KG1 (cell line): ENCODE measurements at regions not wholly inside any gene's neighbourhood (a gene's known extent, or its start where the extent isn't known, plus 50 kb on each side); places are given as distances from the start of the nearest gene placed in this dataset.

Experiments used
- DNase-seq: peaks from one replicate; lab custom pipeline; 2025; lab: John Stamatoyannopoulos, UW

- no peak for DNase-seq
Observed at GRCh38 chr5:67686746-67687145, 490.1 kb upstream of the CD180 start.

GRCh38 chr5:67681703-67682102 lies 485.1 kb upstream of the CD180 start:
- DNase-seq: no peak

- DNase-seq: no peak
Observed at GRCh38 chr5:67680099-67680498, 483.5 kb upstream of the CD180 start.

- DNase-seq: no peak
Observed at GRCh38 chr5:67679184-67679841, 482.7 kb upstream of the CD180 start.

- DNase-seq: no peak
Observed at GRCh38 chr5:67678594-67678993, 482.0 kb upstream of the CD180 start.

- no peak for DNase-seq
Observed at GRCh38 chr5:67677422-67677970, 480.9 kb upstream of the CD180 start.

GRCh38 chr5:67676863-67677262 lies 480.3 kb upstream of the CD180 start:
- no peak for DNase-seq

GRCh38 chr5:67674159-67674655 lies 477.6 kb upstream of the CD180 start:
- no peak for DNase-seq

GRCh38 chr5:67673618-67674017 lies 477.0 kb upstream of the CD180 start:
- no peak for DNase-seq

- no peak for DNase-seq
Observed at GRCh38 chr5:67673180-67673579, 476.6 kb upstream of the CD180 start.

GRCh38 chr5:67672636-67673035 lies 476.0 kb upstream of the CD180 start:
- DNase-seq: no peak

- DNase-seq: no peak
Observed at GRCh38 chr5:67669916-67670315, 473.3 kb upstream of the CD180 start.

GRCh38 chr5:67660149-67660548 lies 463.6 kb upstream of the CD180 start:
- DNase-seq: no peak

GRCh38 chr5:67659288-67659687 lies 462.7 kb upstream of the CD180 start:
- no peak for DNase-seq

GRCh38 chr5:67657055-67657454 lies 460.5 kb upstream of the CD180 start:
- DNase-seq: no peak

- no peak for DNase-seq
Observed at GRCh38 chr5:67652201-67652600, 455.6 kb upstream of the CD180 start.

GRCh38 chr5:67651180-67651579 lies 454.6 kb upstream of the CD180 start:
- DNase-seq: no peak

- DNase-seq: no peak
Observed at GRCh38 chr5:67648201-67648671, 451.6 kb upstream of the CD180 start.

GRCh38 chr5:67647772-67648171 lies 451.2 kb upstream of the CD180 start:
- no peak for DNase-seq

GRCh38 chr5:67644221-67644920 lies 447.8 kb upstream of the CD180 start:
- DNase-seq: no peak

- no peak for DNase-seq
Observed at GRCh38 chr5:67643536-67643935, 446.9 kb upstream of the CD180 start.

- no peak for DNase-seq
Observed at GRCh38 chr5:67639976-67640375, 443.4 kb upstream of the CD180 start.

- DNase-seq: no peak
Observed at GRCh38 chr5:67639313-67639712, 442.7 kb upstream of the CD180 start.
